ENCODE measurements at regions not wholly inside any gene's neighbourhood (a gene's known extent, or its start where the extent isn't known, plus 50 kb on each side); places are given as distances from the start of the nearest gene placed in this dataset.

DNA sequence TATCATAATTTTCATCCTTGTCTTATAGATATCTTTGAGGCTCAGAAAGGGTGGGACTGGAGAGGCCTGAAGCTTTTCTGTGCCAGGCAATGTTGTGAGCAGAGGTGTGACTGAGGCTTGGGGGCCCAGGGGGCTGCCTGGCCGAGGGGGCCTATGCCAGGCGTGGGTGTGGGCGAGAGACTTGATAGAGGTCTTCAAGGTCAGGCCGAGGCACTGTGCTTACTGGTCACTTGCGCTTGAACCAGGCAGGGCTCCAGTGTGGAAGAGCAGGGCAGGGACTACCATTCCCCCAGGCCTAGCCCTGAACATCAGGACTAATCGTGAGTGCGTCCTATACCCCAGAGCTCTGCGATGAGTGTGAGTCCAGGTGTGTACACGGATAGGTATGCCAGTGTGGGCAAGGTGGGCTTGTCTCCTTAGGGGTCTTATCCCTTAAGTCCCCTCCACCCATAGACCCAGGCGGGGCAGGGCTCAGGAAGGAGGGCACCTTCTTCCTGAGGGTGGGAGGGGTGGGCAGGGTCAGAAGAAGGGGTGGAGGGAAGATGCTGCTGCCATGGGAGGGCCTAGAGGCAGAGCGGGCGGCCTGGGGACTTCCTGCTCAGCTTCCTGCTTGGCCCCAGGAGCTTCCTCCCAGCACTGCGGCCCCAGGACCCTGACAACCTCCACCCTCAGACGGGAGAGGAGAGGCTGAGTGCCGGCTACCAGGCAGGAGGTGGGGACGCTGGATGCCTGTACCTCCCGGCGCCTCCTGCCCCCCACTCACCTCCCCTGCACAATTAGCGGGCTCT, 84.7 kb downstream of the LINGO1 start:
- Histone ChIP-seq H3K4ac (ENCODE audit: low read depth, low read length) (no peak overlapping the region), H2BK15ac (ENCODE audit: low read depth, low read length) (no peak overlapping the region), H2BK5ac (ENCODE audit: insufficient read length, low read length) (no peak overlapping the region), H3K79me1 (ENCODE audit: insufficient read depth, low read depth, low read length, poor library complexity, severe bottlenecking) (no peaks in the 10 kb centered on the region), H4K5ac (ENCODE audit: insufficient read length, low read depth, low read length) (no peak overlapping the region), H2BK20ac (ENCODE audit: low read depth, low read length, poor library complexity, severe bottlenecking) (no peak overlapping the region), H3K56ac (ENCODE audit: insufficient read length, low read depth, low read length) (no peak overlapping the region), H4K8ac (replicated peaks; ENCODE audit: insufficient read length, low read depth, low read length) (no peak overlapping the region), H3K9ac (ENCODE audit: extremely low read depth, insufficient read length, low read length) (no peak overlapping the region), H2BK12ac (ENCODE audit: insufficient read length, low read depth, low read length) (no peak overlapping the region), H3K27ac (ENCODE audit: insufficient read length, low read depth, low read length) (no peak overlapping the region), H3K4me1 (ENCODE audit: insufficient read depth, low read length) (no peaks in the 10 kb centered on the region), H3K23ac (ENCODE audit: insufficient read length, low read depth, low read length) (no peak overlapping the region), H3K79me2 (ENCODE audit: insufficient read depth, low read length) (no peaks in the 10 kb centered on the region), H3K4me2 (ENCODE audit: insufficient read depth, insufficient read length, low read length) (no peak overlapping the region), H2BK120ac (ENCODE audit: low read depth, low read length, poor library complexity, severe bottlenecking) (no peak overlapping the region), H3K14ac (ENCODE audit: insufficient read depth, low read length) (no peak overlapping the region), H2AFZ (ENCODE audit: low read length) (no peak overlapping the region), H3K18ac (ENCODE audit: insufficient read length, low read depth, low read length) (no peak overlapping the region), H4K20me1 (ENCODE audit: control insufficient read depth, insufficient read depth, insufficient read length) (no peaks in the 10 kb centered on the region), H3T11ph (ENCODE audit: low read length) (no peak overlapping the region), H3K23me2 (ENCODE audit: insufficient read length, low read depth, low read length, poor library complexity, severe bottlenecking) (no peaks in the 10 kb centered on the region), H2AK5ac (ENCODE audit: insufficient read length, low read length) (no peak overlapping the region), H4K91ac (ENCODE audit: insufficient read length, low read depth, low read length) (no peak overlapping the region), H3K27me3 (ENCODE audit: insufficient read depth, low read length) (no peaks in the 10 kb centered on the region), H3K9me3 (ENCODE audit: control insufficient read depth, low read depth, low read length) (no peaks in the 10 kb centered on the region)
- no CpG with 5 or more reads among the region's 19 CpGs for WGBS (ENCODE audit: extremely low coverage, insufficient read length, low lambda C conversion rate)
- peaks cover 2 to 6% of the 10 kb centered on the region in 2 experiments; a peak in 3 of 5 replicates for H3K9me3 Mint-ChIP-seq
- peaks cover 11% of the 10 kb centered on the region for H3K27me3 Mint-ChIP-seq (ENCODE audit: low read depth)
- peak; percentile 50 for DNase-seq
- H3K27ac Mint-ChIP-seq = no peak overlapping the region; a peak in 1 of 7 replicates
- H3K36me3 Mint-ChIP-seq (ENCODE audit: insufficient read depth in 1 of 3, low read depth in 3 of 3) = no peaks in the 10 kb centered on the region
- no peak for TF ChIP-seq CTCF (conservative IDR thresholded peaks at IDR 0.05)
- no peak overlapping the region for H3K4me3 Mint-ChIP-seq
- H3K4me1 Mint-ChIP-seq = peaks cover 12 to 26% of the 10 kb centered on the region in 2 experiments

Measured in H9 (cell line).